Activated T-cell treated with anti-CD3 and anti-CD28 coated beads, Interleukin-2, amount 50 U/mL, for 24 hours (primary cell): ENCODE measurements at regions not wholly inside any gene's neighbourhood (a gene's known extent, or its start where the extent isn't known, plus 50 kb on each side); places are given as distances from the start of the nearest gene placed in this dataset.

ENCODE experiments used
- DNase-seq: peaks from one replicate; pipeline ENCODE4 v3.0.0-alpha.2; 2020
- H3K27ac Mint-ChIP-seq: 2 replicates; pipeline ENCODE4 v1.8.0; 2020; ENCODE audit warnings: mild to moderate bottlenecking, mixed read lengths
- H3K27me3 Mint-ChIP-seq: 2 replicates; pipeline ENCODE4 v1.8.0; 2020; ENCODE audit warnings: mixed read lengths
- H3K36me3 Mint-ChIP-seq: 2 replicates; pipeline ENCODE4 v1.8.0; 2020; ENCODE audit warnings: low read depth, mixed read lengths
- H3K4me1 Mint-ChIP-seq: 2 replicates; pipeline ENCODE4 v1.8.0; 2020; ENCODE audit warnings: low read depth, mixed read lengths
- H3K4me3 Mint-ChIP-seq: 2 replicates; pipeline ENCODE4 v1.8.0; 2020; ENCODE audit warnings: mild to moderate bottlenecking, moderate library complexity, mixed read lengths
- H3K9me3 Mint-ChIP-seq: 2 replicates; pipeline ENCODE4 v1.8.0; 2020; ENCODE audit warnings: mixed read lengths

DNA sequence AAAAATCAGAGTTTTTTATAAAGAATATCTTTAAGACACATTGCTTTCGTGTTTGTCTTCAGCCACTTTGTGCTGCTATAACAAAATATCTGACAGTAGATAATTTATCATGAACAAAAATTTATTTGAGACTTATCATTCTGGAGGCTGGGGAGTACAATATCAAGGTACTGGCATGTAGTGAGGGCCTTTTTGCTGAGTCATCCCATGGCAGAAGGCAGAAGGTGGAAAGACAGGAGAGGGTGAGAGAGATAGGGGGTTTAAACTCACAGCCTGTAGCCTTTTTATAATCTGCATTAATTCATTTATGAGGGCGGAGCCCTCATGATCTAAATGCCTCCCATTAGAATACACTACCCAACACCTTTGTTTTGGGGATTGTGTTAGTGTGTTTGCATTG is 431.2 kb upstream of the FAM47C start:
- no peak overlapping the region for H3K27ac Mint-ChIP-seq
- H3K4me3 Mint-ChIP-seq = no peak overlapping the region
- H3K4me1 Mint-ChIP-seq = no peaks in the 10 kb centered on the region
- H3K36me3 Mint-ChIP-seq = no peaks in the 10 kb centered on the region
- no peak for DNase-seq
- peaks cover 16% of the 10 kb centered on the region for H3K27me3 Mint-ChIP-seq
- H3K9me3 Mint-ChIP-seq = peaks cover 2% of the 10 kb centered on the region

DNA sequence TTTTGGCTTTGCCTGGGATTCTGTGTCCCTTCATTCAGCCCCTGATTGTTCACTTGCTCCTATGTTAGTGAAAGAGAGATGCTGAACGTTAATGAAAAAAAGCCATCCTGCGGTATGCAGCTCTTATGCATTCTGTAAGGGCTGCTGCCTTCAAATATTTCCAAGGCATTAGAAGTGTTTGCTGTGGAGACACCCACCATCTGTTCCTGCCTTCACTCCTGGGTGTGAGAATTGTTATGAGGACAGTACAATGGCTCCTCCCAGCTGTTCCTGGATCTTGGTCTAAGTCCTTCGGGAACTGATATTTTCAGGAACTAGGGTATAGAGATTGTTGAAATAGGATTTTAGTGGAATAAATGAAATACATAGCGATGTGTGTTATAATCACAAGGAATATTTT is 427.1 kb upstream of the FAM47C start:
- H3K9me3 Mint-ChIP-seq = peaks cover 2% of the 10 kb centered on the region

DNA sequence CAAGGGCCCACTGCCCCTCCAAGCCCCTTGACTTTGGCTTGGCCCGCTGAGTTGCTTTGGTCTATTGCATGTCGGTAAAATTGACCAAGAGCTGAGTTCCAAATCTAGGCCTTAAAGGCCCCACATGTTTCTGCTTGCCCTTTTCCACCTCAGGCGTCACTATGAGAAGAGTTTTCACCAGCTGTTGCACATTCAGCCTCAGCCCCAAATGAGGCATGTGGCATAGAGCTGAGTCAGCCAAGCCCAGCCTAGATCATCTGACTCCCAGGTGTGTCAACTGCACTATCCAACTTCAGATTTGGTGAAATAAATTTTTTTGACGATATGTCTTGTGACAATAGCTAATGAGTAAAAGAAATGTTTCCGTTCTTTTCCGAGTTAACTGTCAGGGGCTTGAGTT is 424.5 kb upstream of the FAM47C start:
- no peak overlapping the region for H3K4me3 Mint-ChIP-seq
- H3K4me1 Mint-ChIP-seq = no peaks in the 10 kb centered on the region
- H3K9me3 Mint-ChIP-seq = no peaks in the 10 kb centered on the region
- no peak for DNase-seq
- H3K27ac Mint-ChIP-seq = no peak overlapping the region
- H3K27me3 Mint-ChIP-seq = peaks cover 16% of the 10 kb centered on the region
- H3K36me3 Mint-ChIP-seq = no peaks in the 10 kb centered on the region

More for the DNA sequence above, 427.1 kb upstream of the FAM47C start:
- no peak for DNase-seq
- Mint-ChIP-seq H3K36me3 (no peaks in the 10 kb centered on the region), H3K27me3 (peaks cover 18% of the 10 kb centered on the region), H3K4me3 (no peak overlapping the region), H3K27ac (no peak overlapping the region), H3K4me1 (no peaks in the 10 kb centered on the region)

DNA sequence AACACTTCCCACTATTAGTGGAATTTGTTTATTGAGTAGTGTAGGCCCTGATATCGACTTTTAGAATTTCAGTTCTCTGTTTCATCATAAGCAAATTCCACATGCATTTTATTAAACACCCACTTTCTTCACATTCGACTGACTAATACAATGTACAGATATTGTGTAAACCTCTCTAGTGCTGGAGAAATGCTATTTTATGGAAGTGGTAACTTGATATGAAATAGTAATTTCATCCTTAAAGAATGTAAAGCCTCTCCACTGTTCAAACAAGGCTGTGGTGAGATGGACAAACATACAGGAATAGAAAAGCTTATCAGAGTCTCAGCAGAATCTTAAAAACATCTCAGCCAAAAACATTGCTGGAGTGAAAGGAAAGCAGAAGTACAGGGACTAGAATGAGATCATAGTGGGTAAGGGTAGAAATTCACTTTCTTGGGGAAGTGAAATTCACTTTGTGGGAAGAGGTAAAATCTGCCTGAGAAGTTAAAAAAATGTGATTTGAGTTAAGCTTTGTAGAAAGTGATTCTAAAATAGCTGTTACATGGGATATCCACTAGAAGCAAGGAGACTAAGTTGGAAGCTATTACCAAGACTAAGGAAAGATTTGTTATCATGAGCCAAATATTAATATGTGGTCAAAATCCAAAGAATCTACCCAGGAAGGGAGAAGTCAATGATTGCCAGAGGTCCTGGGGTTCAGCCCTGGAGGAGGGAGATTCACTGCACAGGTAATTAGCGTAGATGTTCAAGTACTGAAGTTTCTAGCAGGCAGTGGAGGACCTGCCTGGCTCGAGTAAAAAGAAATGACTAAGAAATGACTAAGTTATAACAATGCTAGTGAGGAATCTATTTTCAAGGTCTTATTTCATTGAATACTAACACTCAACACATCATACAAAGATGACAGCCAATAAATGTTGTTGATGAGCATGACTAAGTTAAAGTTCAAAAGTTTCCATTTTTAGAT is 398.3 kb upstream of the FAM47C start:
- DNase-seq = no peak
- H3K27me3 Mint-ChIP-seq = peaks cover 39% of the 10 kb centered on the region
- no peaks in the 10 kb centered on the region for H3K36me3 Mint-ChIP-seq
- H3K4me1 Mint-ChIP-seq = no peaks in the 10 kb centered on the region
- no peak overlapping the region for H3K4me3 Mint-ChIP-seq
- H3K9me3 Mint-ChIP-seq = no peaks in the 10 kb centered on the region
- H3K27ac Mint-ChIP-seq = no peak overlapping the region

- H3K9me3 Mint-ChIP-seq = no peaks in the 10 kb centered on the region
- peaks cover 22% of the 10 kb centered on the region for H3K27me3 Mint-ChIP-seq
- no peak for DNase-seq
- no peaks in the 10 kb centered on the region for H3K4me1 Mint-ChIP-seq
- no peak overlapping the region for H3K27ac Mint-ChIP-seq
- H3K36me3 Mint-ChIP-seq = no peaks in the 10 kb centered on the region
- H3K4me3 Mint-ChIP-seq = no peak overlapping the region
These were observed 381.3 kb upstream of the FAM47C start for GRCh38 chrX:36626898-36627297.

DNA sequence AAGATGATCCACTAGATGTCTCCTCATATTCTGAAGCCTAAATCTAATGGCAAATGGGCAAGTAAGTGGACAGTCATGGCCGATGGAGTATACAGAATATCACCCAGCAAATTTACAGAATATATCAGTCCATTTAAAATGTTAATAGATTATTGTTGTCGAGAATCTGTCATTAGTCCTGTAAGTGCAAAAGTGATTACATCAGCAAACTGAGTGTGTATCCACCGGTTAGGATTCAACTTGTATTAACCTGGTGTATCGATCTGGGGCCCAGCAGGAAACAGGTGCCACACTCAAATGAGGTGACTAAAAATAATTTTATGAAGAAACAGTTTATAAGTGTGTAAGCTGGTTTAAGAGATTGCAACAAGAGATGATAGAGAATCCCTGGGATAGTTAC is 367.9 kb upstream of the FAM47C start:
- Mint-ChIP-seq H3K4me1 (no peaks in the 10 kb centered on the region), H3K4me3 (no peak overlapping the region), H3K27ac (no peak overlapping the region), H3K9me3 (no peaks in the 10 kb centered on the region), H3K36me3 (no peaks in the 10 kb centered on the region), H3K27me3 (peaks cover 18% of the 10 kb centered on the region)
- DNase-seq = no peak

DNA sequence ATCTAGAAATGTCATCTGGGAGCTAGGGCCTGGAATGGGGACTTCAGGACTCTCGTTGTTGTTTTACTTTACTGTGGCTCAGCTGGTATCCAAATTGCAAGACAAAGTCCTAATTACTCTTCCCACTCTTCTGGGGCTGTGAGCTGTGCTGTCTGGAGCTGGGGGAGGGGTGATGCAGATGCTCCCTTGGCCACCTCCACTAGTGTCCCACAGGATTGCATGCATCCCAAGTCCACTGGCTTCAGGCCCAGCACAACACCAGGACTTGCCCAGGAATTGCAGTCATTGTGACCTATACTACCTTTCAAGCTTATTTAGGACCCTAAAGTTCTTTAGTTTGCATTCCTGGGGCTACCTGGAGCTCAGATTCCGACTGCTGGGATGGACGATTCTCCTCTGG is 366.1 kb upstream of the FAM47C start:
- no peak overlapping the region for H3K4me3 Mint-ChIP-seq
- H3K4me1 Mint-ChIP-seq = no peaks in the 10 kb centered on the region
- H3K36me3 Mint-ChIP-seq = no peaks in the 10 kb centered on the region
- DNase-seq = no peak
- H3K27ac Mint-ChIP-seq = no peak overlapping the region
- no peaks in the 10 kb centered on the region for H3K9me3 Mint-ChIP-seq
- peaks cover 10% of the 10 kb centered on the region for H3K27me3 Mint-ChIP-seq

GRCh38 chrX:36650622-36651021 is 357.5 kb upstream of the FAM47C start:
- Mint-ChIP-seq H3K27me3 (peaks cover 17% of the 10 kb centered on the region), H3K27ac (no peak overlapping the region), H3K4me3 (no peak overlapping the region), H3K9me3 (no peaks in the 10 kb centered on the region), H3K36me3 (no peaks in the 10 kb centered on the region), H3K4me1 (no peaks in the 10 kb centered on the region)
- no peak for DNase-seq

- Mint-ChIP-seq H3K27ac (no peak overlapping the region), H3K27me3 (peaks cover 14% of the 10 kb centered on the region), H3K4me1 (no peaks in the 10 kb centered on the region), H3K9me3 (no peaks in the 10 kb centered on the region), H3K36me3 (no peaks in the 10 kb centered on the region), H3K4me3 (no peak overlapping the region)
- no peak for DNase-seq
These were observed 324.7 kb upstream of the FAM47C start for GRCh38 chrX:36683507-36683906.

GRCh38 chrX:36684053-36684452 is 324.1 kb upstream of the FAM47C start:
- no peaks in the 10 kb centered on the region for H3K36me3 Mint-ChIP-seq
- H3K27me3 Mint-ChIP-seq = peaks cover 14% of the 10 kb centered on the region
- no peak for DNase-seq
- H3K9me3 Mint-ChIP-seq = no peaks in the 10 kb centered on the region
- no peak overlapping the region for H3K27ac Mint-ChIP-seq
- H3K4me1 Mint-ChIP-seq = no peaks in the 10 kb centered on the region
- H3K4me3 Mint-ChIP-seq = no peak overlapping the region

DNA sequence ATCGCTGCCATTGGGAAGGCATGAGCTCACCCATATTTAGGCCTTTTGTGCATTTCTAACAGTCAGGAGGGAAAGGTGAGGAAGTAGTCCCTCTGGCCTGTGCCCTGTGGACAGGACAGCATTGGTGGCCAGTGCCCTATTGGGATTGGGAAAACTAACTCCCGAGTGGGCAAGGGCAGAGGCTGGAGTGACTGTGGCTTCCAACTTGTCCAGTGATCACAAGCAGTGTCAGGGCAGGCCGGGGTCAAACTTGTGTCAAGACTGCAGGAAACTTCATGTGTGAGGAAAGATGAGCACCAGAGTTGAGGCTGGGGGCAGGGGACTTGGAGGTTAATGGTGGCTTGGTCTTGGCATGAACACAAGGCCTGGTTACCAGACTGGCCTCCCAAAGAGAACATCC is 286.2 kb upstream of the FAM47C start:
- no peak for DNase-seq
- no peak overlapping the region for H3K4me3 Mint-ChIP-seq
- no peaks in the 10 kb centered on the region for H3K4me1 Mint-ChIP-seq
- H3K36me3 Mint-ChIP-seq = no peaks in the 10 kb centered on the region
- peaks cover 9% of the 10 kb centered on the region for H3K27me3 Mint-ChIP-seq
- no peak overlapping the region for H3K27ac Mint-ChIP-seq
- no peaks in the 10 kb centered on the region for H3K9me3 Mint-ChIP-seq

- H3K27me3 Mint-ChIP-seq = peaks cover 4% of the 10 kb centered on the region
- no peak for DNase-seq
- H3K4me3 Mint-ChIP-seq = no peak overlapping the region
- H3K9me3 Mint-ChIP-seq = no peaks in the 10 kb centered on the region
- H3K4me1 Mint-ChIP-seq = no peaks in the 10 kb centered on the region
- H3K36me3 Mint-ChIP-seq = no peaks in the 10 kb centered on the region
- no peak overlapping the region for H3K27ac Mint-ChIP-seq
These were observed 254.6 kb upstream of the FAM47C start for GRCh38 chrX:36753602-36754001.

GRCh38 chrX:36787752-36788151 is 220.4 kb upstream of the FAM47C start:
- no peak overlapping the region for H3K27ac Mint-ChIP-seq
- H3K36me3 Mint-ChIP-seq = no peaks in the 10 kb centered on the region
- no peak for DNase-seq
- no peaks in the 10 kb centered on the region for H3K27me3 Mint-ChIP-seq
- H3K4me3 Mint-ChIP-seq = no peak overlapping the region
- H3K9me3 Mint-ChIP-seq = no peaks in the 10 kb centered on the region
- no peaks in the 10 kb centered on the region for H3K4me1 Mint-ChIP-seq

GRCh38 chrX:36803151-36803550 is 205.0 kb upstream of the FAM47C start:
- H3K4me3 Mint-ChIP-seq = no peak overlapping the region
- H3K27me3 Mint-ChIP-seq = peaks cover 2% of the 10 kb centered on the region
- H3K27ac Mint-ChIP-seq = no peak overlapping the region
- H3K4me1 Mint-ChIP-seq = no peaks in the 10 kb centered on the region
- H3K36me3 Mint-ChIP-seq = no peaks in the 10 kb centered on the region
- no peaks in the 10 kb centered on the region for H3K9me3 Mint-ChIP-seq
- DNase-seq = no peak

- Mint-ChIP-seq H3K27ac (no peak overlapping the region), H3K4me1 (no peaks in the 10 kb centered on the region), H3K27me3 (peaks cover 7% of the 10 kb centered on the region), H3K9me3 (no peaks in the 10 kb centered on the region), H3K36me3 (no peaks in the 10 kb centered on the region), H3K4me3 (no peak overlapping the region)
- no peak for DNase-seq
These were observed 204.1 kb upstream of the FAM47C start for GRCh38 chrX:36804066-36804465.
